ENCODE measurements at regions not wholly inside any gene's neighbourhood (a gene's known extent, or its start where the extent isn't known, plus 50 kb on each side); places are given as distances from the start of the nearest gene placed in this dataset.
A peak's percentile ranks its signal among the peaks of the same experiment; 100 is the strongest.
"Not testable (repeated sequence)": the region's sequence is repeated elsewhere in the genome, so short reads cannot be mapped to it uniquely, and the experiment has no call there.

- Histone ChIP-seq H3K36me3 (no peaks in the 10 kb centered on the region), H3K9me3 (peaks cover 0 to 2% (median 0%) of the 10 kb centered on the region in 4 donors), H3K4me3 (no peak overlapping the region), H3K4me1 (peaks cover 0 to 2% (median 0%) of the 10 kb centered on the region in 4 donors), H3K27ac (no peak overlapping the region), H3K27me3 (no peaks in the 10 kb centered on the region)
- intact Hi-C loops (cut with DNase I): no loop called here
- no peak for TF ChIP-seq POLR2AphosphoS5 (IDR thresholded peaks at IDR 0.05)
- TF ChIP-seq CTCF (IDR thresholded peaks at IDR 0.05): no peak
- no peak for TF ChIP-seq EP300 (IDR thresholded peaks at IDR 0.05)
- TF ChIP-seq POLR2A (IDR thresholded peaks at IDR 0.05): no peak
- 71 to 76% methylated on average over 10 of the region's 10 CpGs for WGBS, 2 donors
- DNase-seq: peak; percentile 39
These were observed 124.7 kb upstream of the SDK1 start for GRCh38 chr7:3176112-3177000.

GRCh38 chr7:3177271-3177670, 123.8 kb upstream of the SDK1 start:
- Histone ChIP-seq H3K9me3 (no peaks in the 10 kb centered on the region), H3K27me3 (no peaks in the 10 kb centered on the region)
- intact Hi-C loops (cut with DNase I): no loop called here

GRCh38 chr7:3179456-3179855, 121.6 kb upstream of the SDK1 start:
- Histone ChIP-seq H3K27me3 (no peaks in the 10 kb centered on the region), H3K4me1 (peaks cover 0 to 5% (median 0%) of the 10 kb centered on the region in 4 donors), H3K9me3 (no peaks in the 10 kb centered on the region), H3K36me3 (no peaks in the 10 kb centered on the region), H3K4me3 (no peak overlapping the region), H3K27ac (no peak overlapping the region)
- DNase-seq: no peak
- TF ChIP-seq POLR2A (IDR thresholded peaks at IDR 0.05) (no peak), CTCF (IDR thresholded peaks at IDR 0.05) (no peak), POLR2AphosphoS5 (IDR thresholded peaks at IDR 0.05) (no peak), EP300 (IDR thresholded peaks at IDR 0.05) (no peak)
- WGBS, 2 donors: 33 to 67% methylated on average over 8 of the region's 8 CpGs
- intact Hi-C loops (cut with DNase I): no loop called here

More at GRCh38 chr7:3177271-3177670, 123.8 kb upstream of the SDK1 start:
- no peak for TF ChIP-seq POLR2AphosphoS5 (IDR thresholded peaks at IDR 0.05)
- no peak for TF ChIP-seq CTCF (IDR thresholded peaks at IDR 0.05)
- no peak for TF ChIP-seq EP300 (IDR thresholded peaks at IDR 0.05)
- TF ChIP-seq POLR2A (IDR thresholded peaks at IDR 0.05): no peak
- Histone ChIP-seq H3K36me3 (no peaks in the 10 kb centered on the region), H3K27ac (no peak overlapping the region), H3K4me3 (no peak overlapping the region), H3K4me1 (peaks cover 0 to 5% (median 0%) of the 10 kb centered on the region in 4 donors)
- no peak for DNase-seq
- WGBS, 2 donors: 70 to 86% methylated on average over 2 of the region's 2 CpGs

GRCh38 chr7:3180604-3181003, 120.4 kb upstream of the SDK1 start:
- intact Hi-C loops (cut with DNase I): no loop called here
- 82 to 83% methylated on average over 8 of the region's 8 CpGs for WGBS, 2 donors
- H3K36me3 ChIP-seq: no peaks in the 10 kb centered on the region
- H3K4me1 ChIP-seq: peaks cover 0 to 5% (median 0%) of the 10 kb centered on the region in 4 donors
- no peak for DNase-seq
- TF ChIP-seq POLR2A (IDR thresholded peaks at IDR 0.05): no peak
- TF ChIP-seq CTCF (IDR thresholded peaks at IDR 0.05): no peak
- TF ChIP-seq POLR2AphosphoS5 (IDR thresholded peaks at IDR 0.05): no peak
- no peak for TF ChIP-seq EP300 (IDR thresholded peaks at IDR 0.05)
- no peaks in the 10 kb centered on the region for H3K9me3 ChIP-seq
- no peak overlapping the region for H3K4me3 ChIP-seq
- no peak overlapping the region for H3K27ac ChIP-seq
- no peaks in the 10 kb centered on the region for H3K27me3 ChIP-seq

- H3K4me1 ChIP-seq; H3K27ac ChIP-seq; H3K4me3 ChIP-seq; intact Hi-C loops (cut with DNase I); H3K9me3 ChIP-seq; H3K27me3 ChIP-seq; DNase-seq; H3K36me3 ChIP-seq: not testable (repeated sequence)
- 73 to 80% methylated on average over 4 of the region's 4 CpGs for WGBS, 2 donors
These were observed 119.0 kb upstream of the SDK1 start for GRCh38 chr7:3182055-3182454.
